GM12878 (cell line): ENCODE measurements at regions not wholly inside any gene's neighbourhood (a gene's known extent, or its start where the extent isn't known, plus 50 kb on each side); places are given as distances from the start of the nearest gene placed in this dataset.

ENCODE experiments used
- ATAC-seq: fragments of 200-7000 bp; cut with Tn5 transposase; 3 replicates; pipeline ENCODE4 v1.9.1; 2020; ENCODE audit warnings: mild to moderate bottlenecking, moderate library complexity
- BruUV-seq: library from RNA; stranded (reverse); fragments of 400-500 nt; replicated peaks from 2 replicates; lab custom pipeline; 2021; lab: Mats Ljungman, UMichigan
- CTCF ChIA-PET: fragments of 300-600 bp; sonication (Branson Sonifier 250); formaldehyde crosslinking; extraction: SDS; loops from one replicate; lab custom pipeline; 2021; ENCODE audit warnings: inconsistent platforms; lab: Yijun Ruan, JAX
- POLR2A ChIA-PET: fragments of 350-600 bp; formaldehyde crosslinking; extraction: SDS; loops from one replicate; lab custom pipeline; 2021; ENCODE audit warnings: inconsistent platforms; lab: Charles Lee
- RAD21 ChIA-PET: fragments of 300-600 bp; sonication (Branson Sonifier 250); formaldehyde crosslinking; loops from one replicate; lab custom pipeline; 2023; ENCODE audit warnings: antibody characterized with exemption; ENCODE audit not compliant: unreplicated experiment; lab: Charles Lee
- SMC1A ChIA-PET: fragments of 300-600 bp; sonication (Branson Sonifier 250); formaldehyde crosslinking; loops from one replicate; lab custom pipeline; 2023; ENCODE audit not compliant: unreplicated experiment, uncharacterized antibody; lab: Charles Lee
- DNase-seq: peaks from one replicate; pipeline ENCODE4 v3.0.0-alpha.2; 2011; ENCODE audit warnings: low read depth, low spot score
- FAIRE-seq: peaks from 3 replicates; lab custom pipeline; 2011; peaks lifted over from hg19 to GRCh38; lab: Jason Lieb, UNC
- H2AFZ ChIP-seq: 2 replicates; pipeline ENCODE4 v1.6.0; 2011; ENCODE audit warnings: low read depth, low read length, control low read depth; ENCODE audit not compliant: control insufficient read depth
- H3K27ac ChIP-seq: 2 replicates; pipeline ENCODE4 v1.5.1; 2011; ENCODE audit warnings: control low read depth; ENCODE audit not compliant: control insufficient read depth, insufficient read depth
- H3K27me3 ChIP-seq, 2 experiments: replicated peaks in 1 of 2; 2 replicates each; pipeline versions ENCODE4 v1.6.0 to v1.6.1; 2011; ENCODE audit warnings: low read length in 1 of 2; ENCODE audit not compliant: control insufficient read depth in 2 of 2, insufficient read depth in 2 of 2
- H3K36me3 ChIP-seq, 2 experiments: 2 replicates each; pipeline ENCODE4 v1.5.1; 2011; ENCODE audit warnings: low read length in 1 of 2; ENCODE audit not compliant: control insufficient read depth in 2 of 2, insufficient read depth in 2 of 2
- H3K4me1 ChIP-seq: 2 replicates; pipeline ENCODE4 v1.6.1; 2011; ENCODE audit warnings: mild to moderate bottlenecking, low read length, moderate library complexity, mixed read lengths; ENCODE audit not compliant: control insufficient read depth, insufficient read depth
- H3K4me2 ChIP-seq: 2 replicates; pipeline ENCODE4 v1.6.0; 2011; ENCODE audit warnings: control low read depth; ENCODE audit not compliant: control insufficient read depth, insufficient read depth
- H3K4me3 ChIP-seq: fragments of 200-600 bp; sonication (generic); 2 replicates; pipeline ENCODE4 v1.5.1; 2016
- H3K79me2 ChIP-seq: 2 replicates; pipeline ENCODE4 v1.6.0; 2011; ENCODE audit warnings: low read length; ENCODE audit not compliant: control insufficient read depth, insufficient read depth
- H3K9ac ChIP-seq: 2 replicates; pipeline ENCODE4 v1.8.0; 2011; ENCODE audit warnings: low read length, control low read depth, mixed read lengths; ENCODE audit not compliant: control insufficient read depth, insufficient read depth
- H3K9me3 ChIP-seq: replicated peaks from 3 replicates; pipeline ENCODE4 v1.5.1; 2011; ENCODE audit warnings: mild to moderate bottlenecking, low read length; ENCODE audit not compliant: control insufficient read depth, insufficient read depth
- H4K20me1 ChIP-seq: 2 replicates; pipeline ENCODE4 v1.6.0; 2011; ENCODE audit not compliant: control insufficient read depth, insufficient read depth
- REST ChIP-seq: IDR thresholded peaks from 2 replicates; pipeline ENCODE4 v1.6.1; 2012; ENCODE audit warnings: mild to moderate bottlenecking, low read depth, low read length
- ZNF274 ChIP-seq: IDR thresholded peaks from one replicate; pipeline ENCODE4 v1.8.0; 2011; ENCODE audit not compliant: insufficient read length, insufficient read depth
- ZNF687 ChIP-seq: fragments of 450-650 bp; IDR thresholded peaks from 2 replicates; pipeline ENCODE4 v1.6.1; 2017; ENCODE audit warnings: mild to moderate bottlenecking, moderate library complexity
- ZZZ3 ChIP-seq: IDR thresholded peaks from 2 replicates; pipeline ENCODE4 v1.6.1; 2011; ENCODE audit warnings: low read depth; ENCODE audit not compliant: control insufficient read depth, insufficient read length
- WGBS: methylation state at CpG from one replicate; pipeline ENCODE4 v1.1.6; 2016; ENCODE audit warnings: low lambda C conversion rate; ENCODE audit not compliant: insufficient replicate concordance, insufficient coverage; ENCODE audit errors: missing lambda C conversion rate; 5-methylcytosine and 5-hydroxymethylcytosine counted together
- in situ Hi-C: fragments of 300-500 bp; cut with MboI; formaldehyde crosslinking; loops from 9 replicates; pipeline ENCODE4 v1.14.3; 2018; ENCODE audit warnings: mixed read lengths
- intact Hi-C: fragments of 100-400 bp; cut with micrococcal nuclease; formaldehyde crosslinking; loops from one replicate; pipeline ENCODE4 v1.14.2; 2022; ENCODE audit not compliant: unreplicated experiment

- Histone ChIP-seq H3K4me3 (no peak overlapping the region), H3K4me2 (no peak overlapping the region), H3K4me1 (peaks cover 9% of the 10 kb centered on the region), H3K27ac (no peak overlapping the region), H3K79me2 (no peaks in the 10 kb centered on the region), H3K9me3 (no peaks in the 10 kb centered on the region; the same call in 2 of the 3 replicates), H4K20me1 (no peaks in the 10 kb centered on the region), H3K36me3 (no peaks in the 10 kb centered on the region), H3K9ac (no peak overlapping the region), H3K27me3 (no peaks in the 10 kb centered on the region), H2AFZ (no peak overlapping the region)
- no TSS peak for BruUV-seq
- DNase-seq, result no peak
- WGBS, result 45% methylated on average over 1 of the region's 1 CpG
- ChIA-PET POLR2A (no interaction called here), RAD21 (interaction anchor here (1.1 kb wide), 1 partner anchor 11 kb away, joined by 4 read pairs; no protein-coding TSS in a partner anchor), SMC1A (interaction anchor here (0.5 to 1.5 kb wide), 10 partner anchors 10 to 345 kb away, joined by 3 to 6 read pairs (median 3); no protein-coding TSS in a partner anchor), CTCF (interaction anchor here (0.5 to 1.9 kb wide), 4 partner anchors 9 to 310 kb away, joined by 3 to 7 read pairs (median 4); no protein-coding TSS in a partner anchor)
- no peak for TF ChIP-seq ZZZ3
- no peak for TF ChIP-seq ZNF274
- TF ChIP-seq ZNF687, result no peak
- TF ChIP-seq REST, result no peak
- FAIRE-seq, result no peak
- in situ Hi-C loops, result no loop called here
- intact Hi-C loops, result no loop called here
- ATAC-seq, result no peak
Measured at GRCh38 chr7:94182066-94182465, 177.9 kb upstream of the BET1 start.
